B cell (primary cell): ENCODE measurements at regions not wholly inside any gene's neighbourhood (a gene's known extent, or its start where the extent isn't known, plus 50 kb on each side); places are given as distances from the start of the nearest gene placed in this dataset.

Experiments used
- CTCF ChIP-seq: fragments of 200-600 bp; IDR thresholded peaks from one replicate; pipeline ENCODE4 v1.8.0; 2022; ENCODE audit warnings: antibody characterized with exemption, mild to moderate bottlenecking
- EZH2 ChIP-seq: IDR thresholded peaks from 2 replicates; pipeline ENCODE4 v1.6.1; 2012; ENCODE audit warnings: borderline replicate concordance, low read depth, mild to moderate bottlenecking, moderate library complexity, low read length; ENCODE audit not compliant: insufficient read depth, poor library complexity, severe bottlenecking

GRCh38 chr22:42326301-42326700 is 55.8 kb upstream of the TCF20 start:
- TF ChIP-seq CTCF (no peak), EZH2 (no peak)
